ENCODE measurements at regions not wholly inside any gene's neighbourhood (a gene's known extent, or its start where the extent isn't known, plus 50 kb on each side); places are given as distances from the start of the nearest gene placed in this dataset.
"Not testable (repeated sequence)": the region's sequence is repeated elsewhere in the genome, so short reads cannot be mapped to it uniquely, and the experiment has no call there.

GRCh38 chr3:144948711-144949110 lies 977.1 kb downstream of the DIPK2A start:
- DNase-seq (no peak), ATAC-seq (no peak)
- Mint-ChIP-seq H3K27me3 (no peaks in the 10 kb centered on the region), H3K27ac (no peak overlapping the region), H3K36me3 (ENCODE audit: low read depth) (no peaks in the 10 kb centered on the region), H3K4me3 (no peak overlapping the region), H3K4me1 (no peaks in the 10 kb centered on the region)
- no peaks in the 10 kb centered on the region for H3K9me3 ChIP-seq (ENCODE audit: control insufficient read depth, low read length, poor library complexity, severe bottlenecking)

GRCh38 chr3:144953959-144954358 lies 982.3 kb downstream of the DIPK2A start:
- ATAC-seq (no peak), DNase-seq (no peak)
- no peaks in the 10 kb centered on the region for H3K36me3 Mint-ChIP-seq (ENCODE audit: low read depth)
- H3K27ac Mint-ChIP-seq = no peak overlapping the region
- no peaks in the 10 kb centered on the region for H3K4me1 Mint-ChIP-seq
- no peak overlapping the region for H3K4me3 Mint-ChIP-seq
- H3K27me3 Mint-ChIP-seq = no peaks in the 10 kb centered on the region
- no peaks in the 10 kb centered on the region for H3K9me3 ChIP-seq (ENCODE audit: control insufficient read depth, low read length, poor library complexity, severe bottlenecking)

DNA sequence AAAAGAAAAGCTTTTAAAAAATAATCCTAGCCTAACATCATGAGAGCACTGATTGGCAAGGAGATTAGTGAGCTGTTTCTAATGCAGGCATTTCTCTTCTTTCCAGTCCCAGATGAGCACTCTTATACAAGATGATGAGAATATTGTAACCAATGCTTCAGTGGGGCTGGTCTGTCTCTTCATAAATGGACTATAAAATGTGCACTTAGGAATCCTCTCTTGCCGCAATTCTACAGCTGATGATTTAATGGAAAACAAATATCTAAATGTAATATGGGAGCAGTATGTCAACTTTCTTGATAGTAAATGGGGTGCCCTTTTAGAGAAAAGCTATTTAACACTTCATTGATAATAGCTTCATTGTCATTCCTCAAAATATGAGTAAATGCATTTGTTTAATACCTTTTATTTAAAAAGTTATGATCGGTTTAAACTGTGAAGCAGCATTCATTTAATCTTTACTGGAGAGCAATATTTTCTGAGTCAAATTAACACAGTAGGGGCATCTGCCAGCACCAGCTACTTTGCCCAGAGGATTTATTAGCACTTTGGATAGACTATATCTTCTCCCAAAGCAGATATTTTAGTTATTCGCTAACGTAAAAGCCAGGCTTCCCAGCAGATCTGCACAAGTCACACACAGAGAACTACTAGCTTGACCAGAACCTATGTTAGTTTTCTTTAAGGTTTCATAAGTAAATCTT lies 985.9 kb downstream of the DIPK2A start:
- no peaks in the 10 kb centered on the region for H3K9me3 ChIP-seq (ENCODE audit: control insufficient read depth, low read length, poor library complexity, severe bottlenecking)
- Mint-ChIP-seq H3K36me3 (ENCODE audit: low read depth) (no peaks in the 10 kb centered on the region), H3K27ac (no peak overlapping the region), H3K4me1 (no peaks in the 10 kb centered on the region), H3K4me3 (no peak overlapping the region), H3K27me3 (no peaks in the 10 kb centered on the region)
- DNase-seq = no peak
- no peak for ATAC-seq

DNA sequence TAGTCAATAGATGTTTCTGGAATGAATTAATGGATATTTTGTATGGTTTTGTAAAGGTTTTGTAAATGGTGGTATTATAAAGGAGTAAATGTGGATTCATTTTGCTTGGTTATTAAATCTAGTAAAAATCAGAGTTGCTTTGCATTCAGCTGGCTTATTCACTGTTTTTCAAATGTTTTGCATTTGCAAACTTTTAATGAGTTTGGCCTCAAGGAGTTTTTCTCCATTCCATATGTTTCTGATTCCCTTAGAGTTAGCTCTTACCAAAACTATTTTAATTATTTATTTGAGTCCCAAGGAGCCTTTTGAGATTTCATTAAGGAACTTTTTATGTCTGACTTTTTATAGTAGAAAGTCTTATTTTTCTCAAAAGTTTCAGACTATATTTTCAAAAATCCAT lies 992.2 kb downstream of the DIPK2A start:
- no peaks in the 10 kb centered on the region for H3K36me3 Mint-ChIP-seq (ENCODE audit: low read depth)
- H3K9me3 ChIP-seq (ENCODE audit: control insufficient read depth, low read length, poor library complexity, severe bottlenecking) = no peaks in the 10 kb centered on the region
- no peak overlapping the region for H3K4me3 Mint-ChIP-seq
- no peaks in the 10 kb centered on the region for H3K27me3 Mint-ChIP-seq
- DNase-seq (no peak), ATAC-seq (no peak)
- no peak overlapping the region for H3K27ac Mint-ChIP-seq
- no peaks in the 10 kb centered on the region for H3K4me1 Mint-ChIP-seq

- no peaks in the 10 kb centered on the region for H3K27me3 Mint-ChIP-seq
- no peak overlapping the region for H3K27ac Mint-ChIP-seq
- no peaks in the 10 kb centered on the region for H3K9me3 ChIP-seq (ENCODE audit: control insufficient read depth, low read length, poor library complexity, severe bottlenecking)
- H3K36me3 Mint-ChIP-seq (ENCODE audit: low read depth) = no peaks in the 10 kb centered on the region
- no peak overlapping the region for H3K4me3 Mint-ChIP-seq
- DNase-seq = no peak
- ATAC-seq = no peak
- H3K4me1 Mint-ChIP-seq = no peaks in the 10 kb centered on the region
These were observed 994.9 kb downstream of the DIPK2A start for GRCh38 chr3:144966560-144966959.

DNA sequence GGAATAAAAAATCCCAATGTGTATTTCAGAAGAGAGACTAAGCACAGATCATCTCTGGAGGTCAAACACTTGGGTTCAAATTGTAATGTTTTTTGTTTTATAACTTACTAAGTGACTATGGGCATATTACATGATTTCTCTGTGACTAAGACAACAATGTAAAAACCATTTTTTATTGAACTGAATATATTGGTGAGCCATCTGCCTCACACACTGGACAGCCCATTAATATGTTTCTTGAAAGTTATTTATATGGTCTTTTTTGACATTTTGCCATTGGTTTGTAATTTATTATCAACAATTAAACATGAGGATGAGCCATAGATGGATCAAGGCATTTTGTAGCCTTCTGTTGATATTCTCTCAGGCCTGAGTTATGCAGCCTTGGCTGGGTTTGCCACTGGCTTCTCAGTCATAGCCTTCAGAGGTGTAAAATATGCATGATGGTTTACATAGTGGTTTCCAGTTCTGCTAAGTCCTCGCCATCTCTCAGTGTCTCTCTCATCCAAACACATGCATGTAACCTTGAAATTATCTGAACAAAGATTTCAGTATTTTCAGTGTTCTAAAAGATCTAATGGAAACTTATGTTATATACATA lies 997.2 kb downstream of the DIPK2A start:
- H3K4me1 Mint-ChIP-seq = no peaks in the 10 kb centered on the region
- no peaks in the 10 kb centered on the region for H3K9me3 ChIP-seq (ENCODE audit: control insufficient read depth, low read length, poor library complexity, severe bottlenecking)
- H3K27ac Mint-ChIP-seq = no peak overlapping the region
- ATAC-seq (no peak), DNase-seq (no peak)
- no peaks in the 10 kb centered on the region for H3K36me3 Mint-ChIP-seq (ENCODE audit: low read depth)
- no peak overlapping the region for H3K4me3 Mint-ChIP-seq
- no peaks in the 10 kb centered on the region for H3K27me3 Mint-ChIP-seq

- not testable (repeated sequence) for H3K4me1 Mint-ChIP-seq; H3K36me3 Mint-ChIP-seq (ENCODE audit: low read depth); ATAC-seq; H3K27ac Mint-ChIP-seq; H3K27me3 Mint-ChIP-seq; H3K9me3 ChIP-seq (ENCODE audit: control insufficient read depth, low read length, poor library complexity, severe bottlenecking); DNase-seq; H3K4me3 Mint-ChIP-seq
These were observed 1012.9 kb downstream of the DIPK2A start for GRCh38 chr3:144984481-144984880.

- H3K27me3 Mint-ChIP-seq = no peaks in the 10 kb centered on the region
- H3K4me1 Mint-ChIP-seq = no peaks in the 10 kb centered on the region
- no peaks in the 10 kb centered on the region for H3K9me3 ChIP-seq (ENCODE audit: control insufficient read depth, low read length, poor library complexity, severe bottlenecking)
- DNase-seq (no peak), ATAC-seq (no peak)
- no peaks in the 10 kb centered on the region for H3K36me3 Mint-ChIP-seq (ENCODE audit: low read depth)
- no peak overlapping the region for H3K27ac Mint-ChIP-seq
- H3K4me3 Mint-ChIP-seq = no peak overlapping the region
These were observed 1018.2 kb downstream of the DIPK2A start for GRCh38 chr3:144989807-144990206.

- Mint-ChIP-seq H3K36me3 (ENCODE audit: low read depth) (no peaks in the 10 kb centered on the region), H3K27ac (no peak overlapping the region), H3K4me1 (no peaks in the 10 kb centered on the region), H3K27me3 (no peaks in the 10 kb centered on the region), H3K4me3 (no peak overlapping the region)
- DNase-seq (no peak), ATAC-seq (no peak)
- H3K9me3 ChIP-seq (ENCODE audit: control insufficient read depth, low read length, poor library complexity, severe bottlenecking) = no peaks in the 10 kb centered on the region
These were observed 1024.2 kb downstream of the DIPK2A start for GRCh38 chr3:144995856-144996255.

GRCh38 chr3:145005427-145005826 lies 1033.8 kb downstream of the DIPK2A start:
- ATAC-seq (no peak), DNase-seq (no peak)
- Mint-ChIP-seq H3K27me3 (no peaks in the 10 kb centered on the region), H3K4me1 (no peaks in the 10 kb centered on the region), H3K27ac (no peak overlapping the region), H3K36me3 (ENCODE audit: low read depth) (no peaks in the 10 kb centered on the region), H3K4me3 (no peak overlapping the region)
- no peaks in the 10 kb centered on the region for H3K9me3 ChIP-seq (ENCODE audit: control insufficient read depth, low read length, poor library complexity, severe bottlenecking)

DNA sequence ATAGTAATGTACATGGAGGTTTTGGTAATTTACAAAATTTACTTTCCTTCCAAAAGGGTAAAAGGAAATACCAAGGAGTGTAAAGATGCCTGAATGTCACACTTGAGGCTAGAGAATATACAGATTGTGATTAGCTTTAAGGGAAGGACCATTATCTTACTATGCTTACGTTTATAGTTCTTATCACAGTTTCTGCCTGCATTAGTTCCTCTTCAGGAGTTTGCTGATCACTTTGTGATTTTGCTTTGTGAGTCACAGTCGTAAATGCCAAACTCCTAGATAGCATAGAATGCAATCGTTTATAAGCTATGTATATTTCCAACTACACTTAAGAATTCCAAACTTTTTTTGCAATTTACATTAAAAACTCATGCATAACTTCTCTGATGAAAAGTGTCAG lies 1034.6 kb downstream of the DIPK2A start:
- DNase-seq = no peak
- ATAC-seq = no peak
- Mint-ChIP-seq H3K4me3 (no peak overlapping the region), H3K27ac (no peak overlapping the region), H3K4me1 (no peaks in the 10 kb centered on the region), H3K36me3 (ENCODE audit: low read depth) (no peaks in the 10 kb centered on the region), H3K27me3 (no peaks in the 10 kb centered on the region)
- no peaks in the 10 kb centered on the region for H3K9me3 ChIP-seq (ENCODE audit: control insufficient read depth, low read length, poor library complexity, severe bottlenecking)

DNA sequence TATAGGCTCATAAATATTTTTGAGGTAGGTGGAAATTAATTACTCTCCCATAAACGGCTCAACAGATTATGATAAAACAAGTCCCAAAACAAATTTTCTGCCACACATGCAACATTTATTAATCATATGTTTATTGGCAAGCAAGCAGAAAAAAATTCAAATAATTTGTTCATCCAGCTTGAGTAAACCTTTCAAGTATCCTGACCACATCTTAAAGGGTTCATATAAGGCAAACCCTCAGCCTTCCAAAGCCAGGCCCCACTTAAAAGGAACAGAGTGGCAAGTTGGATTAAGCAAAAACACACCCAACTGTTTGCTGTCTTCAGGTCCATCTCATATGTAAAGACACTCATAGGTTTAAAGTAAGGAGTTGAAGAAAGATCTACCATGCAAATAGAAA lies 1042.3 kb downstream of the DIPK2A start:
- no peak for DNase-seq
- H3K9me3 ChIP-seq (ENCODE audit: control insufficient read depth, low read length, poor library complexity, severe bottlenecking) = no peaks in the 10 kb centered on the region
- H3K4me3 Mint-ChIP-seq = no peak overlapping the region
- H3K36me3 Mint-ChIP-seq (ENCODE audit: low read depth) = no peaks in the 10 kb centered on the region
- H3K27ac Mint-ChIP-seq = no peak overlapping the region
- no peak for ATAC-seq
- H3K4me1 Mint-ChIP-seq = no peaks in the 10 kb centered on the region
- no peaks in the 10 kb centered on the region for H3K27me3 Mint-ChIP-seq

DNA sequence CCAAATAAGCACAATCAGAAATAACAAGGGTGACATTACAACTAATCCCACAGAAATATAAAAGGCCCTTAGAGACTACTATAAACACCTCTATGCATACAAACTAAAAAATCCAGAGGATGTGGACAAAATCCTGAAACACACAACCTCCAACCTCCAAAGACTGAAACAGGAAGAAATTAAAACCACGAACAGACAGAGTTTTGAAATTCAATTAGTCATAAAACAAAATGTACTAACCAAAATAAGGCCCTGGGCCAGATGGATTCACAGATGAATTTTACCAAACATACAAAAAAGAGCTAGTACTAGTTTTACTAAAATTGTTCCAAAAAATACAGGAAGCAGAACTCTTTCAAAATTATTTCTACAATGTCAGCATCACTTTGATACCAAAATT lies 1043.6 kb downstream of the DIPK2A start:
- DNase-seq (no peak), ATAC-seq (no peak)
- no peaks in the 10 kb centered on the region for H3K9me3 ChIP-seq (ENCODE audit: control insufficient read depth, low read length, poor library complexity, severe bottlenecking)
- Mint-ChIP-seq H3K4me3 (no peak overlapping the region), H3K4me1 (no peaks in the 10 kb centered on the region), H3K36me3 (ENCODE audit: low read depth) (no peaks in the 10 kb centered on the region), H3K27me3 (no peaks in the 10 kb centered on the region), H3K27ac (no peak overlapping the region)

- H3K4me3 Mint-ChIP-seq = no peak overlapping the region
- H3K9me3 ChIP-seq (ENCODE audit: control insufficient read depth, low read length, poor library complexity, severe bottlenecking) = no peaks in the 10 kb centered on the region
- no peaks in the 10 kb centered on the region for H3K36me3 Mint-ChIP-seq (ENCODE audit: low read depth)
- H3K27ac Mint-ChIP-seq = no peak overlapping the region
- H3K27me3 Mint-ChIP-seq = no peaks in the 10 kb centered on the region
- ATAC-seq (no peak), DNase-seq (no peak)
- H3K4me1 Mint-ChIP-seq = no peaks in the 10 kb centered on the region
These were observed 1046.3 kb downstream of the DIPK2A start for GRCh38 chr3:145017959-145018358.

Measured in T-helper 17 cell (primary cell).